Endothelial cell of hepatic sinusoid (primary cell): ENCODE measurements at regions not wholly inside any gene's neighbourhood (a gene's known extent, or its start where the extent isn't known, plus 50 kb on each side); places are given as distances from the start of the nearest gene placed in this dataset.

Experiments used
- in situ Hi-C: cut with HindIII; loops from 2 replicates; pipeline ENCODE4 v1.10.0; 2017; ENCODE audit warnings: low sequenced_read_pairs

DNA sequence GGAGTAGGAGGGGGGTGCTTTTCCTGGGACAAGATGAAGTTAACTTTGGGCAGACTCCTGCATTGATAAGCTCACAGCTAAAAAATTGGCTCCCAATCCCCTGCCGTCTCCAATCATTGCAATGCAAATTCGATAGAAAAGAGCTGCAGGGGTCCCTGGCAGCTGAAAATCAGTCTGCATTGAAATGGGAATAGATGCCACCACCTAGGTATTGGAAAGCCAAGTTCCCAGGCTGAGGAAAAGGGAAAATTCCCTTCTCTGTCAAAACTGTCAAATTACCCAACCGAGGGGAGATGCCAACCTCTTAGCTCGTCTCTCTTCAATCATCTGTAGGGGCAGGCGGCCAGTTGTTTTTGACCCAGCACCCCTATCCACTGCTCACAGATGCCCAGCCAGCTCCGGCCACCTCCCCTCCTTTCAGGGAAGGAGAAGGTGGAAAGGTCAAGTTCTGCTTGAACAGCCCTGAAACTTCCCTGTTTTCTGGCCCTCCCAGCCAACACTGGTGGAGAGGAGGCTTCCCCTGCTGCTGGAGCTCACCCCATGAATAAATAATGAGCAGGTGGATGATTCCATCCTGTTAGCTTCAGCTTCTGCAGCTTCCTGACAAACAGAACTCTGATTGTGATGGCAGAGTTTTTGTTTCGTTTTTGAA lies 916.3 kb downstream of the TBC1D22A start:
- in situ Hi-C loops: loop anchor here (5.0 kb wide), 1 partner anchor 39 kb away; no protein-coding TSS in a partner anchor

DNA sequence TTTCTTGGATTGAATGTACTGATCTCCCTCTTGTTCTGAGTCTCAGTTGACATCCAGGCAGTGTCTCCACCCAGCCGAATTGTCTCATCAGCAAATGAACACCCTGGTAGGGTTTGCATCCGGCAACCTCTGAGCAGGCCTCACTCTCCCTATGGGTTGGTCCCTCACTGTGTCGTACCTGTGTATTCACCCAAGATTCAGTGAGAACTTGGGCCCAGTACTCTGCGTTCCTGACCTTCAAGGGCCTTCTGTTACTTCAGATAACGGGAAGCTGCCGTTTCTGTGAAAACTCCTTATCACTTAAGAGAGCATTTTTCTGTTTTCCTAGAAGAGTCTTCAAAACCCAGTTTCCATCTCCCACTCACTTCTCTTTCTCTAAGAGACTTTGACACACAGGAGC lies 915.6 kb downstream of the TBC1D22A start:
- in situ Hi-C loops: loop anchor here (5.0 kb wide), 1 partner anchor 39 kb away; no protein-coding TSS in a partner anchor

DNA sequence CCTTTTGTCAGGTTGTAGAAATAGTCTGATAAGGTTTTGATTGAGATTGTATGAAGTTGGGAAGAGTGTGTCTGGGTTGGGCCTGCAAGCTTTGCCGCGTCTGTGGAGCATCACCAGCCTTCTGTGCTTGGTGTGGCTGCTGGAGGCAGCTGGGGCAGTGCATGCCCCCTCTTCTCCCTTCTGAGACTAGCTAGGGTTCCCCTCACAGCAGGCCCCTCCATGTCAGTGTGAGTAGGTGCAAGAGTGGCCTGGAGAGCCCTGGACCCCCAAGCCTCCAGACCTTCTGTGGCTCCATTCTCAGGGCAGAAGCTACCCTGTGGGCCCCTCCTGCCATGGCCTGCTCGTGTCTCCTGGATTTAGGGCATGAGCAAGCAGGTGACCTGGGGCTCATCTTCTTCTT lies 914.2 kb downstream of the TBC1D22A start:
- in situ Hi-C loops: loop anchor here (5.0 kb wide), 1 partner anchor 41 kb away; no protein-coding TSS in a partner anchor

DNA sequence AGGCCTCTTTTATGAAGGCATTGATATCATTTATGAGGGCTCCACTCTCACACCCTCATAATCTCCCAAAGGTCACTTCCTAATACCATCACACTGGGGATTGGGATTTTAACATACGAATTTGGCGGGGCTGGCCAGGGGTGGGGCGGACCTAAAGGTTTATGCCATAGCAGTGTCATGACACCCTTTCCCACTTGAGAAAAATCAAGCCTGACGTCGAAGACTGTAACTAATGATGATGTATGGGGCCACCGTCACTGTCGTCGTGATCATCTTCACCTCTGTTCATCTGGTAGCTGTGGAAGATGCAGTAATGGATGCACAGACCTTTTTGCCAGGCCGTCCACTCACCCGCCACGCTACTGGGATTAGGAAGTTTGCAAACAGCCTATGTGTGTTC lies 912.1 kb downstream of the TBC1D22A start:
- in situ Hi-C loops: no loop called here

DNA sequence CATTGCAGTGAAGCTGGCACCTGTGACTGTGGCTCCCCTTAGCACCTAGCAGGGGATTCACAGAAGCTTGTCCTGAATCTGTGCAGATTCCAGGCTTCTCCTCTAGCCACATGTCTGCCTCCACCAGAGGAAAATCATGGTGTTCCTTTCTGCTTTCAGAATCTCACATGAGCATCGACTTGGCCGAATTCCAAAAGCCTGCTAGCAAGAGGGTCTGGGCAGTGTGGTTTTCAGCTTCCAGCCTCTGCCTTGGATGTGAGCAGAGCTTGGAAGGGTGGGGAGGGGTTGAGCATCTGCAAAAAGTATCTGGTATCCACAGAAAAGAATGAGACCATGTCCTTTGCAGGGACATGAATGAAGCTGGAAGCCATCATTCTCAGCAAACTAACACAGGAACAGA lies 911.1 kb downstream of the TBC1D22A start:
- in situ Hi-C loops: no loop called here

DNA sequence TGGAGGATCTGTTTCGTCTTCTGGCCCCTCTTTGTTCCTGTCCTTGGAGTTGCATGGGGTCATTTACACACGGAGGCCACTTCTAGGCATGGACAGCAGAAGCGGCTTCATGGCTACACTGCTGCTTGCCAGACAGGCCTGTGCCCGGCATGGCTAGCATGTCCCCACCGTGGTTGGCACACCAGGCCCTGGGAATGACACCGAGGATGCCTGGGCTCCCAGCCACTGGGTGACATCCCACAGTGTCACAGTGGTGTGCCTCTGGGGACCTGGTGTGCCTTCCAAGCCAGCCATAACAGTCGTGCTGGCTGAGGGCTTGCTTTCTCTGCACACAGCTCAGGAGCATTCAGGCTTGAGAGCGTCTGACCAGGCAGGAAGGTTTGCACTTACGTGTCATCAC lies 910.1 kb downstream of the TBC1D22A start:
- in situ Hi-C loops: no loop called here

DNA sequence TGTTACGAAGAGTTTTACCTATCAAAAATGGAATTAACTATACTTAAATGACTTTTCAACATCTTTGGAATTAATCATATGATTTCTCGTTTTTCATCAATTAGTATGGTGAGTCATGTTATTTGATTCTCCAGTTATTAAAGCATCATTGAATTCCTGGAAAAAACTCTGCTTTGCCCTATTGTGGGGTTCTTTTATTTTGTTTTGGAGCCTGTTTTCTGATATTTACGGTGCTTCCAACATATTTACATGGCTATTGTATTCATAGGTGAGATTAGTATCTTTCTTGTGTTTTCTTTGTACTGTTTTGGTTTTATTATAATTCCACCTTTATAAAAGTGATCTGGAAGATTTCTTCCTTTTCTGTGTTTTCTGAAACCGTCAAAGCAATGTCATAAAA lies 902.7 kb downstream of the TBC1D22A start:
- in situ Hi-C loops: no loop called here

DNA sequence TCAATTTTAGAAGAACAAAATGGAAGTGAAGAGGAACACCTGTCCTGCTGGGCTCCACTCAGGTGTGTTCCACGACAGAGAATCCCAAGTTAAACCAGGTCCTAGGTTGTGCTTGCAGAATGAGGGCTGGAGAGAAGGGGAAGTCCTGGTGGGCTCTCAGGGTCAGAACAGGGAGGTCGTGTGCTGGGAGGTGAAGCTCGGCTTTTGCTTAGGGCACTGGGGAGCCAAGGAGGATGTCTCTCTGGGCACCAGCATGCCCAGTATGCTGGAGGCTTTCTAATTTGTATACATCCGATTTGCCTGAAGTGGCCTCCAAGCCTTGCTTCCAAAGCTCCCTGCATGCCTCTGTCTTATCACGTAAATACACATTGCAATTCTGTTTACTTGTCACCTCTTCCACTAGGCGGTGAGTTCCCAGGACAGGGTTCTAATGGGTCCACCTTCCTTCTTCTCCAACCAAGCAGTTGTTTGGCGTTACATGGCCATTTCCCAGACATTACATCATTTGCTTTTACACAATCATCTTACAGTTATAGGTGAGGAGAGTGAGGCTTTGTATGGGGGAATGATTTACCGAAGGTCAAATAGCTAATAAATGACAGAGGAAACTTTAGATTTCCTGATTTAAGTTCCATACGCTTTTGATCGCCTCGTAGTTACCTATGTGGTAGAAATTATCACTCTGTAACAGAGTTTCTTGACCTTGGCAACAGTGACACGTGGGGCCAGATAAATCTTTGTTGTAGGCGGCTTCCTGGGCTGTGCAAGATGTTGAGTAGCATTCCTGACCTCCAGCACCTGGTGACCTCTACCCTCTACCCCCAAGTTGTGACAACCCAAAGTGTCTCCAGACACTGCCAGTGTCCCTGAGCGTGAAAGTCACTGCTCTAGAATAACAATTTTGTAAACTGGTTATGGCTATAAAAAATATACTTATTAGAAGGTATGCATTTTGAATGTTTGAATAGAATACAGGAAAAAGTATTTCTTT lies 901.5 kb downstream of the TBC1D22A start:
- in situ Hi-C loops: no loop called here

DNA sequence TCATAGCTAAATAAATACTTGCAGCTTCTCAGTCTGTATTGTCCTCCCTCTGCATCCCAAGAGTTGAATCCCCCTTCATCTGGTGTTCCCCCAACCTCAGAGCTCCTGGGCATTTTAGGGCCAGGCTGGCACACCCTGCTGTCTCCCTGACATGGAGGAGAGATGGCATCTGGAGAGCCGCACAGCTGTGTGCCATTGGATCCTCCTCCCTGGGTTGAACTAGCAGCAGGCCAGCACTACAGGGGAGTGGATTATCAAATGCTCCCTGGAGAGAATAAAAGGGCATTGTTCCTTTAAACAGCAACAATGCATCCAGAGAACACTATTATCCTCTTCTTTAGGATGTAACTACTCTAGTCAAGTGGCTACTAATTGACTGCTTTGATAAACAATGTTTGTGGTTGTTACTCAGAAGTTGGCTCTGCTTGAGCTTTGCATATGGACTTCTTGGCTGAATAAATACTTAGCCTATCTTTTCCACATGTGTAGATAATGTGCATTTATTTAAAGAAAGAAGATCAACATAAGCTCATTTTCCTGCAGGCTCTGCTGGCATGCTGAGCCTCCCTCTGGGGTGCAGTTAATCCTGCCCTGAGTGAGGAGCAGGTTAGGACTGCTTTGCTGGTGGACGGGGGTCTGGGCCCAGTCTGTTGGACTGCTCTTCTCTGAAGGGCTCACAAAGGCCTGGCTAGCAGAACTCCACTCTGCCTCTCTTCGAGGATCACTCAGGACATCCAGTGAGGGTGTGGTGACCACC lies 897.2 kb downstream of the TBC1D22A start:
- in situ Hi-C loops: no loop called here

DNA sequence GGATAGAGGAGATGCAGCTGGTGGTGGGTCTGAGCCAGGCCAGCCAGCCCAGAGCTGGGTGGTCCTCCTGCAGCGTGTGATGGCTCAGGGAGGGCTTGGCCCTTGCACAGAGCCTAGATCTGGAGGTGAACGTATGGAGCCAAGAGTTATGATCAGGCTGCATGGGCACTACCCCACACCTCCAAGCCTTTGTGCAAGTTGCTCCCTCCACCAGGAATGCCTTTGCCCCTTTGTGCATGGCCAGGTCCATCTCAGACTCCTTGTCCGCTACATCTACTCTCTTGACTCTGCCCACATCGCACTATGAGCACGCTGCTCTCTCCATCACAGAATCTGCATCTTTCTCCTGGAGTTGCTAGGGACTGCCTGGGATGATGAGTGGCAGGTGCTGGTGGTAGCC lies 895.7 kb downstream of the TBC1D22A start:
- in situ Hi-C loops: no loop called here

DNA sequence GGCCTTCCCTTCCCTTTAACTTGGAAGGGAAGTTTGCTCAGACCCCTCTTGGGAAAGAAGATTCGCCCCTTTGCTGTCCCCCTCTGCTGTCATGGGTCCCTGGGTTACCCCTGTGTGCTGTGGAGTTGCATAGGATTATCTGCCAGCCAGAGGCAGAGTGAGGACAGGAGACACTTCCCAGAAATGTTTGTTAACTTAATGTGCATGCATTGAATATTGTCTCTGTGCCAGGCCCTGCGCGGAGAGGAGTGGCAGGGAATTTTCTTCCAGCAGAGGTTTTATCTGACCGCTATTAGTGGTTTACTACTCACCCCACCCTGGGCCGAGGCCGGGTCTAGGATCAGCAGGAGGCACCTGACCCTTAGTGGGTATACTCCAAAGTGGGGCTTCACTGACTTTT lies 894.8 kb downstream of the TBC1D22A start:
- in situ Hi-C loops: no loop called here

DNA sequence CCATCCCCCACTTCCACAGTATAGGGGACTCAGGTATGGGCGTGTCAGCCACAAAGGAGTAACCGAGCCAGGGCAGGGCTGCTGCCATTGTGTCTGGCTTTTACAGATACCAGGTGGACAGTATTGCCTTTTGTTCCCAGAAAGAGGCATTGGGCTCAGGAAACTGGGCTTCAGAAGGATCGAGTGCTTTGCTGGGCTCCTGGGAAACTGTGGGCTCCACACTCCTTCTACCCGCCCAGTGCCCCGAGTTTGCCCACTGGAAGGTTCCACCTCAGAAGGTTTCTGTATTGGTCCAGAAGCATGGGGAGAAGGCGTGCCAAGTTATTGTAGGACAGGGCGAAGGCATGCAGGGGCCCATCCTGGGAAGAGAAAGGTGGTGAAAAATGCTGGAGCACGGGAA lies 894.4 kb downstream of the TBC1D22A start:
- in situ Hi-C loops: no loop called here

DNA sequence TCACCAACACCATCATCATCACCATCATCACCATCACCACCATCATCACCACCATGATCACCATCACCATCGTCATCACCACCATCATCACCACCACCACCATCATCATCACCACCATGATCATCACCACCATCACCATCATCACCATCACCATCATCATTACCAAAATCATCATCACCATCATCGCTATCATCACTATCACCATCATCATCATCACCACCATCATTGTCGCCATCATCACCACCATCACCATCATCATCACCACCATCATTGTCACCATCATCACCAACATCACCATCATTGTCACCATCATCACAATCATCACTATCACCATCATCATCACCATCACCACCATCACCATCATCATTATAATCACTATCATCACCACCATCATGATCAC lies 893.5 kb downstream of the TBC1D22A start:
- in situ Hi-C loops: no loop called here

DNA sequence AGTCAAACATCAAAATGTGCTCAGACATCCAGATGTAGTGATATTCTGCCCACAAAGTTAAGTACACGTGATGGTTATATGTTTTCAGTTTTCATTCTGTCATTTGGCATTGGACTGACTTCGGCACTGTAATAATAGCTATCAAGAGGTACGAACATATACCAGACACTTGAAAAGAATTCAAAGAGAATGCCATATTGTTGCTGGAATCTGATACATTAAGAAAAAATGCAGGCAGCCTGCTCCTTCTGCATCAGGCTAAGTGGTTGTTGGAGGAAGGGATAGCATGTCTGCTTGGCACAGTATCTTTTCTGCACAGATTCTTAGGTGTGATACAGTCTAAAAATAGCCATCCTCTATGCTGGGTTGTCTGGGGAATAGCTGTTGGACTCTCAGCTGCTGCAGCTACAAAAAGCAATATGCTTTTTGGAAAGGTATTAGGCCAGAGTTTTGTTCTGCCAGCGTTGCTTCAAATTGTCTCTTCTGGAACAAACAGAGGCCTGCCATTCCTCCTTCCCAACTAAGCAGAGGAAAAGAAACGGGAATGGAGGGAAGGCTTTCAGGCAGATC lies 892.6 kb downstream of the TBC1D22A start:
- in situ Hi-C loops: no loop called here

DNA sequence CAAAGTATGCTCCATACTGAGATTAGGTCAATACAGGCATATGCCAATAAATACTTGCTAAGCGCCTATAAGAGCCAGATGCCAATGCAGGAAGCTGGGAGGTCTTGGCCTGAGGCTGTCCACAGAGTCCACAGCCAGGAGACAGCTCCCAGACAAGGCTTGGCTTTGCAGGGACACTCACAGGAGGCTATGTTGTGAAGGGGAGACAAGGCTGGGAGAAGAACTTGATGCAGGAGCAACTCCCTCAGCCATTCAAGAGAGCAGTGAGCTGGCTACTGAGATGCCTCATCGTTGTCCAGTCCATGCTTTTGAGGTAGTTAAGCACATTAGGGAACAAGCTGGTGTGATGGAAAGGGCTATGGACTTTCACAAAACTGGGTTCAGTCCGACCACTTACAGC lies 891.5 kb downstream of the TBC1D22A start:
- in situ Hi-C loops: no loop called here

DNA sequence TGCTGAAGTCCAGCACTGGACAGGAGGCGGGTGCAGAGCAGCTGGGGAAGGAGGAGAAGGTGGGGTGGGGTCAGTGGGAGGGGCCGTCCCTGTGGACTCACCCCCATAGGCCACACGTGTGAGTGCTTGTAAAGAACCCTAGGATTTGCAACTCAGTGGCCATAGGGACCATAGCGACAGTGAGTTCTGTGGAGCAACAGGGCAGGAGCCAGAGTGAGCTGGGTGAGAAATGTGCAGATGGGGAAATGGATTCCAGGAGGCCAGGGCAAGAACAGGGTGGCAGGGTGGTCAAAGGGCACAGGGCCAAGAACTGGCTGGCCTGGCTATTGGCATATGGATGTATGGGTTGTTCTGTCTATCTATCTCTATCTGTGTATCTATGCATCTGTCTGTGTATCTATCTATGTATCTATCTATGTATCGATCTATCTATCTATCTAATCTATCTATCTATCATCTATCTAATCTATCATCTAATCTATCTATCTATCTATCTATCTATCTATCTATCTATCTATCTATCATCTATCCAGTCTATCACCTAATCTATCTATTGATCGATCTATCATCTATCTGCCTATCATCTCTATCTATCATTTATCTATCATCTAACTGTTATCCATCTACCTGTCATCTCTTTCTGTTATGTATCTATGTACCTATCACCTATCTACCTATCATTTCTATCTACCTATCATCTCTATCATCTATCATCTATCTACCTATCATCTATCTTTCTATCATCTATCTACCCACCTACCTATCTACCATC lies 889.0 kb downstream of the TBC1D22A start:
- in situ Hi-C loops: no loop called here

DNA sequence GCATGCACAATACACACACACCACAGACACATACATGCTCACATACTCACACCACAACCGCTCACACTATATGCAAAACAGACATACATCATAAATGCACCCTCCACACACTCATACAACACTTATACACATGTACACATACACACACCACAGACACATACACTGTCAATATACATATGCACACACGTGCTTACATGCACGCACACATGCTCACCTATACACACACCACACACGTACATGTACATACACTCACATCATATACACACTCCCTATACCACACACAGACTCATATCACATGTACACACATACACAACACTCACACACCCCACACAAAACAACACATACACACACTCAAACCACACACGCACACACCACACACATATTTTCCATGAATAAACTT lies 885.3 kb downstream of the TBC1D22A start:
- in situ Hi-C loops: no loop called here

DNA sequence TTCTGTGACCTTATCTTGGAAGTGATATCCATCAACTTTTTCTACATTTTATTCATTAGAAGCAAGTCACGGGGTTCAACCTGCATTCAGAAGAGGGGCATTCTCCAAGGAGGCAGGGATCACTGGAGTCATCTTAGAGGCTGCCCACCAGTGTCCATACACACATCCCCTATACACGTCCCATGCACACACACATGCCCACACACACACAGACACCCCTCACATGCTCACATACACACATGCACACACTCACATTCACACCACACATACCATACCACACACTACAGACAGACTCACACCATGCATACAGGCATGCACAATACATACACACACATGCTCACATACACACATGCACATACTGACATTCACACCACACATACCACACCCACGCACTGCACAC lies 884.7 kb downstream of the TBC1D22A start:
- in situ Hi-C loops: no loop called here

DNA sequence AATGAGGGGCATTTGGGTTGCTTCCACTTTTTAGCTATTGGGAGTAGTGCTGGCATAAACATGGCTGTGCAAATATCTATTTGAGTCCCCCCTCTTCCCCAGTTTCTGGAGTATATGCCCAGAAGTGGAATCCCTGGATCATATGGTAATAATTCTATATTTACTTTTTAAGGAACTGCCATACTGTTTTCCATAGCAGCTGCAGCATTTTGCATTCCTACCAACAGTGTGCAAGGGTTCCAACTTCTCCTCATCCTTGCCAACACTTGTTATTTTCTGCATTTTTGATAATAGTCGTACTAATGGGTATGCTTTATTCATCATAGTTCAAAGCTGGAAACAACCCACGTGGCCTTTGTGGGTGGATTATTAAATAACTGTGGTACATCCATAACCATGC lies 883.5 kb downstream of the TBC1D22A start:
- in situ Hi-C loops: no loop called here

DNA sequence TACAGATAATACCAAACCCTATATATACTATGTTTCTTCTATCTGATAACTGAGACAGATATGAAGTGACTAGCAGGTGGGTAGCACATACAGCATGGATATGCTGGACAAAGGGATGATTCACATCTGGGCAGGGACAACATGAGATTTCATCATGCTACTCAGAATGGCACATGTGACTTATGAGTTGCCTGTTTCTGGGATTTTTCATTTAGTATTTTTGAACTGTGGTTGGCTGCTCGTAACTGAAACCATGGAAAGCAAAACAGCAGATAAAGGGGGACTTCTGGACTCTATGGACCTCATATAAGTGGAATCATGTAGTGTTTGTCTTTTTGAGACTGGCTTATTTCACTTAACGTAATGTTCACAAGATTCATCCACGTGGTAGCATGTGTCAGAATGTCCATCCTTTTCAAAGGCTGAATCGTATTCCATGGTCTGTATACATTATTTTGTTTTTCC lies 883.0 kb downstream of the TBC1D22A start:
- in situ Hi-C loops: no loop called here
